GM21526 (cell line): ENCODE measurements at regions not wholly inside any gene's neighbourhood (a gene's known extent, or its start where the extent isn't known, plus 50 kb on each side); places are given as distances from the start of the nearest gene placed in this dataset.
"Not testable (repeated sequence)": the region's sequence is repeated elsewhere in the genome, so short reads cannot be mapped to it uniquely, and the experiment has no call there.

Experiments used
- ATAC-seq: cut with Tn5 transposase; IDR thresholded peaks from one replicate; pipeline ENCODE4 v1.9.1; 2021; ENCODE audit warnings: moderate library complexity; ENCODE audit not compliant: unreplicated experiment, low FRiP score

DNA sequence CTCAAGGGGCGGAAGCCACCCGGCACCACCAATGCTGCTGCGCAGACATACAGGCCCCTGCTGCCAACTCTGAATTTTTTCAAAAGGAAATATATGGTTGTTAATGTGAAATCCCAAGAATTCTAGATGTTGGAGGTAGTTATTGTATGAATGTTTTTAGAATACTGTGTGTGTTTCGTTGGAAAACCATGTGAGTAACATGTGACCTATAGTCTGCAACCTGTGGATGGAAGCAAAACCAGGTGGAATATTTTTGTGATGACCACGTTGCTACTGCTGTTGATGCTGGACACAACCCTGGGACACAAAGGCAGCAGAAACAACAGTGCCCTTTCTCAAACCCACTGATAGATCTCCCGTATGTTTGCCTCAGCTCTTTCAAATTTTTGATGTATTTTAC, 376.3 kb upstream of the SALL1 start:
- ATAC-seq: no peak

DNA sequence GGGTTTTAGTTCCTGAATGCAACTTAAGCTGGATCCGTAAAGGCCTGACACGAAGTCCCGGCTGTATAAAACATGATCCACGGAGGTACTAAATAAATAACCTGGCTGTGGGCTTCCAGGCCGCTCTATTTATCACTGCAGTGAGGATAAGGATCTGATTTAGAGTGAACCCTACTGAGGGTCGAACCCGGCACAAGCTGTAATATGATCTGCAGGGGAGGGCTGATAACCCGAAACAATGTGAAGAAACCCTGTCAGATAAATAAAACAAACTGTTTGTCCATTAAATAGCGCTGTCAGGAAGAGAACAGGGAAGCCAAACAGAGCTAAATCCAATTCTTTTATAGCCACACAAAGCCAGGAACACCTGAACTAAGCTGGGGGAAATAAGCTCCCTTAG, 375.6 kb upstream of the SALL1 start:
- no peak for ATAC-seq

DNA sequence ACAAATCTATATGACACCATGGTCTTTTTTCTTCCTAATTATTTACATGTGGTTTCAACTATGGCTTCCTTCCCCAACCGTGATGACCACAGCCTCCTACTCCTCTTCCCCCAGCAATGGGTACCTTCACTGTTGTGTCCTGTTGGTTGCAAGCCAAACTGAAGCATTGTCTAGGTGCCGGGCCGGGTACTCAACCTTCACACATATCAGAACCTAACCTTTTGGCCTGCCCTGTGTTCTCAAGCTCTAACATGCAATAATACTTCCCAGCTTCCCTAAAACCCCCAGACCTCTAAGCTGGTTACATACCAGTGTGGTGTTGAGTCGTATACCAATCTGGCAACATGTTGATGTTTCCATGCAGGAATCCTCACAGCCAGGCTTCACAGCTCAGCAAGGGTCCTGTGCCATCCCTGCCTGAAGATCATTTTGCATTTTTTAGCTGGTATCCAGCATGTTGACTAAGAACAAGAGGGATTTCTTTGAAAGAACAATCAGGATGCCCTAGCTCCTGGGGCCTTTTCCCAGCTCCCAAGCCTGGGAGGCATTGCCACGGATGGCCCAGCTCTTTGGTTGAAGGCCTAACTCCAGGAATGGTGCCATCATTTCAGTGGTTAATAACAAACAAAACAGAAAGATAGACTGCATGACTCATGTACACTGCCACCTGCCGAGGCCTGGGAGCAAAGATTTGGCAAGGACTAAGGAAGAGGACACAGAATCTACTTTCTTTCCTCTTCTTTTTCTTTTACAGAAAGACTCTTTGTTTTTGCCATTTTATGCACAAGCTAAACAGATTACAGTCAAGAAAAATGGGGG, 373.7 kb upstream of the SALL1 start:
- ATAC-seq: no peak

DNA sequence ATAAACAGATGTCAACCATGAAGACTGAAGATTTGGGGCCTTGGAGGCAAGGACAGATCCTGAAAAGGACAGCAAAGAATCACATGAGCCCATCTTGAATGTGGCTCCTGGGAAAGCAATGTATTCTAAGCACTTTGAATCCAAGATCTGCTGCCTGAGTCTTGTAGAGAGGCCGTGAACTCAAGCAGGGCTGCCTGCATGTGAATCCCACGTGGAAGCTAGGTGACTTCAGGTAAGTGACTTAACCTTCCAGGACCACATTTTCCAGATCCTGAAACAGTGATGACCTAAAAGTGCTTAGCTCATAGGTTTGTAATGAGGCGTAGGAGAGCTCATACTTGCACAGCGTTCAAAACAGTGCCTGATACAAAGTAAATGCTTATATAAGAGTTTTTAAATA, 373.0 kb upstream of the SALL1 start:
- ATAC-seq: no peak

DNA sequence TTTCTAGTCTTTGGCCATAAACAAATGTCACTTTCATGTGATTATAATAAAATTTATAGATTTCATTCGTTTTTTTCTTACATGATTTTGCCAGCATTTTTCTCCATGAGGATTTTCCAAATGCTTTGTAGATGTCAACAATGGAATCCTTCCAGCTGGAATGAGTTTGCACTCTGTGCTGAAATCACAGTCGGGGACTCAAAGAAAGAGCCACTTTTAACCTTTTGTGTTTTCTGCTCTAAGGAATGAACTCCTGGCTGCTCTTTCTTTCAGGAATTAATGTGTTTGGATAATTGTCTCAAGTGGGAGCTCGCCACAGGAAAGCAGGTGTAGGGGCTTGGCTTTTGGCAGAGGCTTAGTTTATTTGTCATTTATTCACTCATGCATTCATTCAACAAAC, 372.3 kb upstream of the SALL1 start:
- no peak for ATAC-seq

DNA sequence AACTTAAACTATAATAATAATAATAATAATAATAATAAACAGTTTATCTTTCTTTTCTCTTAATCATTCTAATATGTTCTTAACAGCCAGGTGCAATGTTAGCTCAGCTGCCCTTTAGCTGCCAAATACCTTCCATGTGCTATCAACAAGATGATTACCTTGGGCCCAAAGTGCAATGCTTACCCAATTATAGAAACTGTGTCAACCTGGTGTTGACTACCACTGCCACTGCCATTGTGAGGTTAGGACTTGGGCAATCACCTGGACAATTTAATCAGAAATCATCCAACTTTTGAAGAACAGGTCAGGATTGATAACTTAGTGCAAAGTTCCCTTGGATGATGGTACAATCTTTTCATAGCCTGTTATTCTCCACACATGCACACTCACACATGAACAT, 371.8 kb upstream of the SALL1 start:
- no peak for ATAC-seq

DNA sequence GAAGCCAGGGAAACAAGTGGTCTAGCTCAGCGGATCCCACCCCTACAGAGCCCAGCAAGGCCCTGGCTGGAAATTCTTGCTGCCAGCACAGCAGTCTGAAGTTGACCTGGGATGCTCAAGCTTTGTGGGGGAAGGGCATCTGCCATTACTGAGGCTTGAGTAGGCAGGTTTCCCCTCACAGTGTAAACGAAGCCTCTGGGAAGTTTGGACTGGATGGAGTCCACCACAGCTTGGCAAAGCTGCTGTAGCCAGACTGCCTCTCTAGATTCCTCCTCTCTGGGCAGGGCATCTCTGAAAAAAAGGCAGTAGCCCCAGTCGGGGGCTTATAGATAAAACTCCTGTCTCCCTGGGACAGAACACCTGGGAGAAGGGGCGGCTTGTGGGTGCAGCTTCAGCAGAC, 365.9 kb upstream of the SALL1 start:
- ATAC-seq: not testable (repeated sequence)

DNA sequence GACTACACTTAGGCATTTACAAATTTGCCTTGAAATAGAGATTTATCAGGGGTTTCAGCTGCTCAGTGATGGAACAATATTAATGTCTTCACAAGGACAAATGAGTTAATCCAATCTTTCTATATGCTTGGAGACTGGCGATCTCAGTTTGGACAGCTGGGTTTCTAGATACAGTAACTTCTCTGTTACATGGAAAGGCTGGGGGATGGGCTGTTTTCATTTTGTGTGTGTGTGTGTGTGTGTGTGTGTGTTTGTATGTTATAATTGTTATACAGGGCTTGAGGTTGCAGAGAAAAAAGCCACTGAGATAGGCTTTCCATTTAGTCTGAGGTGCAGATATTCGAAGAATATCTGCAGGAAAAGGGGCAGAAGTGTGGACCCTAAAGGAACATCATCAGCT, 359.3 kb upstream of the SALL1 start:
- no peak for ATAC-seq

DNA sequence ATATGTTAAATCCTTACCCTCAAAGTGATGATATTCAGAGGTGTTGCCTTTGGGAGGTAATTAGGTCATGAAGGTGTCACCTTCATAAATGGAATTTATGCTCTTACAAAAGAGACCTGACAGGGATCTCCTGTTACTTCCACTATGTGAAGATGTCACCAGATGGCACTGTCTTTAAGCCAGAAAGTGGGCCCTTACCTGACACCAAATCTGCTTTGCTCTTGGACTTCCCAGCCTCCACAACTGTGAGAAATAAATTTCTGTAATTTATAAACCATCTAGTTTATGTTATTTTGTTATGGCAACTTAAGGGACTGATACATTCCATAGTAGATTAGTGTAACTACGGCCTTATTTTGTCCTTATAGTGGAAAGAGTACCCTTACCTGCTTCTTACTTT, 358.3 kb upstream of the SALL1 start:
- ATAC-seq: no peak

DNA sequence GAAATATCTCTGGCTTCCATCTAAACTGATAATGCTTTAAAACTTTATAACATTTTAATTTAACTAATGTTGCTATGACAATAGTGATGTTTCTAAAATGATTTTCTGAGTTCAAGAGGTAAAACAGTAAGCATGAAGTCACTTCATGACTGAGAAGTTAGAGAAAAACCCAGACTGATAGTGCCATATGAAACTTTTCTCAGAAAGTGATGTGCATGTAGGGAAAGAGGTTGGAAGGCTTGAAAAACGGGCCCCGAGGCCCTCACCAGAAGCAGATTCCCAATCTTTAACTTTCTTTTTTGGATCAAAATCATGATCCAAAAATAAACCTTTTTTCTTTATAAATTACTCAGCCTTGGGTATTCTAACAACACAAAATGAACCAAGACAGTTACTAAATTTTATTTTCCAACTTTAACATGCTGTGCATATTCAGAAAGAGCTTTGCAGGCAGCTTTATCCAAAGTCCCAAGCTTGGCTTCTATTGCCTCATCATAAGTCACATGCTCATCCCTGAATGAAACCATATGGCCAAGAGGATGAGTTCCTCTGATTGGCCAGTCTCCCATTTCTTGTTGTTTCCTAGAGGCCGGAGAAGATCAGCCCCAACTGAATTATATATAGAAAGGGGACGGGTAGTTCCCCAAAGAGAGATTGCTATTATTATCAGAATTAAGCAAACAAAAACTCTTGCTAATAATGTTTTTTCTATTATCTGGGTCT, 357.6 kb upstream of the SALL1 start:
- ATAC-seq: no peak

DNA sequence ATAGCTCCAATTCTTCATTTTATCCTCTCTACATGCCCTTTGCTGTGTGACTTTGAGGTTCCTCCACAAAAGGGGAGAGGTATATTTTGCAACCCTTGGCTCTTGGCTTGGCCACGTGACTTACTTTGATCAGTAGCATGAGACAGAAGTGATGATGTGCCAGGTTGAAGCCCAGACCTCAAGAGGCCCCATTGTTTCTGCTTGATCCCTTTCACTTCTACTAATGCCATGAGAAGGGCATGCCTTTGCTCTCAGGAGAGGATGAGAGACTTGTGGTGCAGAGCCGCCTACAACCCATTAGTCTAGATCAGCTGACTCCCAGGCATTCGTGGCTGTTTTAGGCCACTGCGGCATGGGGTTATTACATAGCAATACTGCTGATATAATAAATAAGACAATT, 356.2 kb upstream of the SALL1 start:
- ATAC-seq: no peak

DNA sequence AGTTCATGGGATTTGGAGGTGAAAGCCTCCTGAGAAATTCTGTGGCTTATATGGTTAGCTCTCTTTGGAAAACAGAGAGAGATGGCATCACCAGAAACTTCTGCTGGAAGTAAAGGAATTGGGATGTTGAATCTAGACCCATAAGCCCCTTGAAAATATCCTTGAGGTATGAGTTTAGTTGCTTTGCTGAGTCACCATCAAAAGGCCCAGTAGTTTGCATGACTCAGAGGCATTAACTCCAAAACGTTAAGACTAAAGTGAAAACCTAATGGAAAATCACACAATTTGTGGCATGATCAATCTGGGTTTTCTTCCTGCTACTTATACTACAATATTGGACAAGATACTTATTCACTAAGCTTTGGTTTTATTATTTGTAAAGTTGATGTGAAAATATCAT, 349.2 kb upstream of the SALL1 start:
- no peak for ATAC-seq

DNA sequence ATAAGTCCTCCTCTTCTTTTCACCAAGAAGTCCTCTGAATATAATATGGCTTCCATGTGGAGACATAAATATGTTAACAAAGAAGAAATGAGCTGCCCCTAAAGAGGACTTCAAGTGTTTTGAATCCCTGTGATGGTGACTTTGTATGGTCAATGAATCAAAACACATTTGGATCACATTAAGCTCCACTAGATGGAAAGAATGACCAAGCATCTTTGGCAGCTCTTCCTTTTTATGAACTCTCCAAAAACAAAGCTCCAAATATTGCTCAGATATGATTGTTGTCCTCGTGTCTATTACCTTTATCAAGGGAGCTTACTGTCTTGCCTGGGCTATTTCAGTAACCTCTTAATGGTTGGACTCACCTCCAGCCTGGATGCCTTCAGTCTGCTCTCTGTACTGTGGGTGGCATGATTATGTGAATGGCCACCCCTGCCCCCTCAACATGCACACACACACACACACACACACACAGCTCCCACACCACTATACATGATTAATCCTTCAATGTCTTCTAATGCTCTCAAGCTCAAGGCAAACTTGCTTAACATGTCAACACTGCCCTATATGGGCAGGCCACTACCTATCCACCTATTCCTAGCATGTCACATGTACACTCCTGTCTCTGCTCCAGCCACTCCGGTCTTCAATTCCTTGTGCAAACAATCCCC, 346.6 kb upstream of the SALL1 start:
- no peak for ATAC-seq

DNA sequence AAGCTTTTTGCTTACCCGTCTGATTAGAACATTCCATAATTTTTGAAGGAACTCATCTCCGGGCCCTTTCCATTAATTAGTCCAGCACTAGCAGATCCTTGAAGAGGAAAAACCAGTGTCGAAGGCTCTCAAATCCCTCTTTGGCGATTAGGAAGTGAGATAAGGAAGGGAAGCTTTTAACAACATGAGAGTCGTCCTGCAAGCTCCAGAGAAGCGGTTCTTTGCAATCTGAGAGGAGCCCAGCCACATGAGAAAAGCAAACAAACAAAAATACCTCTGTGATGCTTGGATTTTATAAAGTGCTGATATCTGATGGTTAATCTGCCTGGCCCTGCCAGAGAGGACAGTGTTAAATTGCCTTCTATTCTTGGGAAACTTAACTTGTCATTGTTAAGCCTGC, 339.8 kb upstream of the SALL1 start:
- ATAC-seq: no peak

DNA sequence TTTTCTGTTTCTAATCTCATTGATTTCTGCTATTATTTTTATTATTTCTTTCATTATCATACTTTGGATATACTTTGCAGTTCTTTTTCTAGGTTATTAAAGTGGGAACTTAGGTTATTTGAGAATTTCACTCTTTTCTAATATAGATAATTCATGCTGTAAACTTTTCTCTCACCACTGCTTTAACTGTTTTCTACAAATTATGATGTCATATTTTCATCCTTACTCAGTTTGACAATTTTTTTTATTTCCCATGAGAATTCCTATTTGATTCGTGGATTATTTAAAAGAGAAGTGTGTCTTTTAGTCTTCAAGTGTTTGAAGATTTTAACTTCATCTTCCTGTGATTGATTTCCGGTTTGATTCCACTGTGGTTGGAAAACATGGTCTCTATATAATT, 336.8 kb upstream of the SALL1 start:
- ATAC-seq: no peak

DNA sequence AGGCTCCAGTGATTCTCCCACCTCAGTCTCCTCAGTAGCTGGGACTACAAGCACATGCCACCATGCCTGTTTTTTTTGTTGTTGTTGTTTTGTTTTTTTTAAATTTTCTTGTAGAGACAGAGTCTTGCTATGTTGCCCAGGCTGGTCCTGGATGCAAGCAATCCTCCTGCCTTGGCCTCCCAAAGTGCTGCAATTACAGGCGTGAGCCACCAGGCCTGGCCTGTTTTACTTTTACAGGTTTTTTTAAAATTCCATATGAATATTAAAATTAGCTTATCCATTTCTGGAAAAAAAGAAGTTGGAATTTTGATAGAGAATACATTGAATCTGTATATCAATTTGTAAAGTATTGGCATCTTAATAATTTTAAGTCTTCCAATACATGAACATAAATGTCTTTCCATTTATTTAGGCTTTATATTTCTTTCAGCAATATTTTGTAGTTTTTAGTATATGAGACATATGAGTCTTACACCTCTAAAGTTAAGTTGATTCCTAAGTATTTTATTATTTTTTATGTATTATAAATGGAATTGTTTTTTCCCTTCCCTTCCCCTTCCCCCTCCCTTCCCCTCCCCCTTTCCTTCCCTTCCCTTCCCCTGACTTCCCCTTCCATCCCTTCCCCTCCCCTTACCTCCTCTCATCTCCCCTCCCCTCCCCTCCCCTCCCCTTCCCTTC, 323.5 kb upstream of the SALL1 start:
- no peak for ATAC-seq

DNA sequence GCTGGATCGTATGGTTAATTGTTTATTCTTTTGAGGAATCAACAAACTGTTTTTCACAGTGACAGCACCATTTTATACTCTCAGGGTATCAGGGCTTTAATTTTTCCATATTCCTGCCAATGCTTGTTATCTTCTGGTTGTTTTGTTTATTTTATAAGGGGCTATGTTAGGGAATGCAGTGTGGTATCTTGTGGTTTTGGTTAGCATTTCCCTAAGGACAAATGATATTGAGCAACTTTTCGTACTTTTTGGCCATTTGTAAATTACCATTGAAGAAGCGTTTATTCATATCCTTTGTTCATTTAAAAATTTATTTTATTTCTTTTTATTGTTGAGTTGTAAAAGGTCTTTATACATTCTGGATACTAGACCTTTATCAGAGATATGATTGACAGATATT, 322.0 kb upstream of the SALL1 start:
- no peak for ATAC-seq

DNA sequence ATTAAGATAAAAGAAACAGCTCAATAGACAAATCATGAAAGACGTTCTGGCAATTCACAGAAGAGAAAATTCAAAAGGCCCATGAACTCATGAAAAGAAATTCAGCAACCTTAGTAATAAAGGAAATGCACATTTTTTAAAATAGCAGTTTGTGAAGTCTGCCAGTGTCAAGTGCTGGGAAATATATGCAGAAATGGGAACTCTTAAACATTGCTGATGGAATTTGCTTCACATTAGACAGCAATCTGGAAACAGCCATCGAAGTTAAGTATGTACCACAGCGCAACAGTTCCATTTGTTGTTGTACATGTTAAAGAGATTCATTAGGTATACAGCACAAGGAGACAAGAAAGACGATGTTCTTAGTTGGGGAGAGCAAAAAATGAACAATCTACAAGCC, 319.4 kb upstream of the SALL1 start:
- ATAC-seq: no peak

DNA sequence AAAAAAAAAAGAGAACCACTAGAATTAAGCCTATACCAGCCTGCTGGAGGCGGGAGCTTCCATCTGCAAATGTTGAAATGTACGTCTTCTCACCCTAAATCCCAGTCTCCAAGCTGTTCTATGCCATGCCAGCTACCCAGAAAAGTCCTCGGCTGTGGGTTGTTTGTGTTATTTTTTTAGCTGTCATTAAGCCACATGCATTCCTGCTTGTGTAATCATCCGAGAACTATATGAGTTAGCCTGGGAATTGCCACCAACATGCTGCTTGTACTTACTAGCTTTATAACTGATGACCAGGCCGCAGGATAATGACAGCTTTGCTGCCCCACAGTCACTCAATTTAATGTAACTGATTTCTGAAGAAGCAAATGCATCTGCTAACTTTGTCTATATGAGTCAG, 313.9 kb upstream of the SALL1 start:
- ATAC-seq: no peak

DNA sequence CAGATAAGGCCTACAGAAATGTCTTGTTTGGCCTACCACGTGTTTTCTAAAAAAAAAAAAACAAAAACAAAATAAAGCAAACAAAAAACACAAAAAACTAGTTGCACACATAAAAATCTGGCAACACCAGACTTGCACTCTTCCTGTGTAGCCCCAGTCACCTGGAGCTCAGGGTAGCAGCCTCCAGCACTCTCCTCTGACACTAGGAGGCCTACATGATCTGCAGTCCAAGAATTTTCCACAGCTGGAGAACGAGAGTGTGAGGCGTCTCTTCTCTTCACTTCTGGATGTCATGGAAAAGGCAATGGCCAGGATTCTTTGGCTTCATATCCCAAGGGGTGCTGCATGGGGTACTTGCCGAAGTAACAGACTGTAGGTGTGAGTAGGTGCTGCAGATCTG, 310.2 kb upstream of the SALL1 start:
- no peak for ATAC-seq
